ENCODE measurements at regions not wholly inside any gene's neighbourhood (a gene's known extent, or its start where the extent isn't known, plus 50 kb on each side); places are given as distances from the start of the nearest gene placed in this dataset.

GRCh38 chr21:14889080-14889810 is 175.6 kb downstream of the NRIP1 start:
- TF ChIP-seq POLR2AphosphoS5 (IDR thresholded peaks at IDR 0.05) (no peak), CTCF (IDR thresholded peaks at IDR 0.05) (no peak), POLR2A (IDR thresholded peaks at IDR 0.05) (no peak)
